Kidney (tissue), 13 donors: ENCODE measurements at regions not wholly inside any gene's neighbourhood (a gene's known extent, or its start where the extent isn't known, plus 50 kb on each side); places are given as distances from the start of the nearest gene placed in this dataset.

ENCODE experiments used
- DNase-seq, 5 donors: peaks; one replicate each; pipeline ENCODE4 v3.0.0-alpha.2; 2013 to 2020
- FAIRE-seq: peaks from 2 replicates; lab custom pipeline; 2012; peaks lifted over from hg19 to GRCh38; lab: Jason Lieb, UNC
- H3K27ac ChIP-seq, 2 donors: one replicate each; pipeline ENCODE4 v1.7.0; 2013; ENCODE audit warnings: low read depth in 2 of 2, low read length in 2 of 2, inconsistent platforms in 1 of 2
- H3K27me3 ChIP-seq: one replicate; pipeline ENCODE4 v1.7.1; 2013; ENCODE audit warnings: low read length, inconsistent platforms; ENCODE audit not compliant: control insufficient read depth, insufficient read depth
- H3K36me3 ChIP-seq, 3 donors: one replicate each; pipeline versions ENCODE4 v1.7.0 to v1.7.1; 2013; ENCODE audit warnings: low read length in 3 of 3, control low read depth in 1 of 3, inconsistent platforms in 1 of 3; ENCODE audit not compliant: insufficient read depth in 3 of 3, control insufficient read depth in 2 of 3
- H3K4me1 ChIP-seq, 3 donors: one replicate each; pipeline versions ENCODE4 v1.7.0 to v1.7.1; 2013; ENCODE audit warnings: low read length in 3 of 3, inconsistent platforms in 1 of 3, low read depth in 1 of 3; ENCODE audit not compliant: control insufficient read depth in 2 of 3, insufficient read depth in 2 of 3
- H3K4me3 ChIP-seq, 3 donors: one replicate each; pipeline versions ENCODE4 v1.7.0 to v1.8.1; 2013; ENCODE audit warnings: low read length in 3 of 3, control low read depth in 1 of 3, inconsistent platforms in 1 of 3
- H3K9ac ChIP-seq, 3 donors: one replicate each; pipeline versions ENCODE4 v1.7.0 to v1.7.1; 2013; ENCODE audit warnings: low read length in 3 of 3, control low read depth in 1 of 3, inconsistent platforms in 1 of 3
- H3K9me3 ChIP-seq, 3 donors: one replicate each; pipeline versions ENCODE4 v1.7.0 to v1.7.1; 2013; ENCODE audit warnings: low read length in 3 of 3, control low read depth in 1 of 3, inconsistent platforms in 1 of 3; ENCODE audit not compliant: control insufficient read depth in 2 of 3, insufficient read depth in 1 of 3
- CTCF ChIP-seq: IDR thresholded peaks from 3 replicates; pipeline ENCODE4 v1.5.1; 2012; ENCODE audit warnings: mild to moderate bottlenecking, moderate library complexity, borderline replicate concordance; ENCODE audit not compliant: insufficient read depth; ENCODE audit errors: extremely low read depth
- intact Hi-C: fragments of 100-400 bp; cut with DNase I; formaldehyde crosslinking; loops from one replicate; pipeline ENCODE4 v1.11.1; 2022
- donor health status: control.
- donor health status: control.
- donor health status: control.
- donor health status: control.
- donor health status: control.
- donor health status: DM: yes; HTN: yes; CAD: no.
- donor health status: Normal renal cell carcinoma (clear cell type).

GRCh38 chr6:84332139-84333034 lies 104.9 kb upstream of the CEP162 start:
- no peak for TF ChIP-seq CTCF
- H3K9ac ChIP-seq, result no peak overlapping the region
- H3K36me3 ChIP-seq, result no peaks in the 10 kb centered on the region
- intact Hi-C loops, result no loop called here
- FAIRE-seq (no peak), DNase-seq (no peak)
- H3K4me3 ChIP-seq, result no peak overlapping the region
- no peak overlapping the region for H3K27ac ChIP-seq
- H3K4me1 ChIP-seq, result no peaks in the 10 kb centered on the region
- peaks cover 0 to 1% (median 0%) of the 10 kb centered on the region in 3 donors for H3K9me3 ChIP-seq
- H3K27me3 ChIP-seq, result no peaks in the 10 kb centered on the region

- H3K4me1 ChIP-seq, result no peaks in the 10 kb centered on the region
- no peak for DNase-seq
- H3K9ac ChIP-seq, result no peak overlapping the region
- no peak overlapping the region for H3K27ac ChIP-seq
- intact Hi-C loops, result no loop called here
- H3K4me3 ChIP-seq, result no peak overlapping the region
- H3K27me3 ChIP-seq, result no peaks in the 10 kb centered on the region
- no peaks in the 10 kb centered on the region for H3K9me3 ChIP-seq
- no peak for TF ChIP-seq CTCF
- H3K36me3 ChIP-seq, result no peaks in the 10 kb centered on the region
- no peak for FAIRE-seq
Observed at GRCh38 chr6:84330325-84330724, 102.9 kb upstream of the CEP162 start.

- no peak for DNase-seq
- TF ChIP-seq CTCF, result no peak
- Histone ChIP-seq H3K4me1 (no peaks in the 10 kb centered on the region), H3K27ac (no peak overlapping the region), H3K9ac (no peak overlapping the region), H3K9me3 (no peaks in the 10 kb centered on the region), H3K36me3 (no peaks in the 10 kb centered on the region), H3K4me3 (no peak overlapping the region), H3K27me3 (no peaks in the 10 kb centered on the region)
- FAIRE-seq, result no peak
- intact Hi-C loops, result no loop called here
Observed at GRCh38 chr6:84329516-84329915, 102.1 kb upstream of the CEP162 start.
